ENCODE measurements at regions not wholly inside any gene's neighbourhood (a gene's known extent, or its start where the extent isn't known, plus 50 kb on each side); places are given as distances from the start of the nearest gene placed in this dataset.

GRCh38 chr18:10264260-10264659 is 190.2 kb upstream of the APCDD1 start:
- TF ChIP-seq, protein P1, sequence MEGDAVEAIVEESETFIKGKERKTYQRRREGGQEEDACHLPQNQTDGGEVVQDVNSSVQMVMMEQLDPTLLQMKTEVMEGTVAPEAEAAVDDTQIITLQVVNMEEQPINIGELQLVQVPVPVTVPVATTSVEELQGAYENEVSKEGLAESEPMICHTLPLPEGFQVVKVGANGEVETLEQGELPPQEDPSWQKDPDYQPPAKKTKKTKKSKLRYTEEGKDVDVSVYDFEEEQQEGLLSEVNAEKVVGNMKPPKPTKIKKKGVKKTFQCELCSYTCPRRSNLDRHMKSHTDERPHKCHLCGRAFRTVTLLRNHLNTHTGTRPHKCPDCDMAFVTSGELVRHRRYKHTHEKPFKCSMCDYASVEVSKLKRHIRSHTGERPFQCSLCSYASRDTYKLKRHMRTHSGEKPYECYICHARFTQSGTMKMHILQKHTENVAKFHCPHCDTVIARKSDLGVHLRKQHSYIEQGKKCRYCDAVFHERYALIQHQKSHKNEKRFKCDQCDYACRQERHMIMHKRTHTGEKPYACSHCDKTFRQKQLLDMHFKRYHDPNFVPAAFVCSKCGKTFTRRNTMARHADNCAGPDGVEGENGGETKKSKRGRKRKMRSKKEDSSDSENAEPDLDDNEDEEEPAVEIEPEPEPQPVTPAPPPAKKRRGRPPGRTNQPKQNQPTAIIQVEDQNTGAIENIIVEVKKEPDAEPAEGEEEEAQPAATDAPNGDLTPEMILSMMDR (IDR thresholded peaks at IDR 0.05; ENCODE audit: low read depth, low read length, poor library complexity, severe bottlenecking), result no peak
- no peak for TF ChIP-seq EZH2phosphoT487 (IDR thresholded peaks at IDR 0.05; ENCODE audit: borderline replicate concordance, low read length)
